ENCODE measurements at regions not wholly inside any gene's neighbourhood (a gene's known extent, or its start where the extent isn't known, plus 50 kb on each side); places are given as distances from the start of the nearest gene placed in this dataset.

GRCh38 chr10:131689954-131690757 lies 210.7 kb upstream of the PPP2R2D start:
- no peak for TF ChIP-seq CTCF (IDR thresholded peaks at IDR 0.05; ENCODE audit: insufficient read depth, low read depth, low read length)
- no peaks in the 10 kb centered on the region for H3K36me3 ChIP-seq (ENCODE audit: control insufficient read depth, insufficient read depth, low read length)
- no peak overlapping the region for H3K4me3 ChIP-seq (ENCODE audit: low read depth, low read length)
- POLR2A ChIA-PET = no interaction called here
- no peaks in the 10 kb centered on the region for H3K27me3 ChIP-seq (ENCODE audit: control insufficient read depth, insufficient read depth, low read length)
- CTCF ChIA-PET = no interaction called here
- no peak for DNase-seq (ENCODE audit: low read depth)

DNA sequence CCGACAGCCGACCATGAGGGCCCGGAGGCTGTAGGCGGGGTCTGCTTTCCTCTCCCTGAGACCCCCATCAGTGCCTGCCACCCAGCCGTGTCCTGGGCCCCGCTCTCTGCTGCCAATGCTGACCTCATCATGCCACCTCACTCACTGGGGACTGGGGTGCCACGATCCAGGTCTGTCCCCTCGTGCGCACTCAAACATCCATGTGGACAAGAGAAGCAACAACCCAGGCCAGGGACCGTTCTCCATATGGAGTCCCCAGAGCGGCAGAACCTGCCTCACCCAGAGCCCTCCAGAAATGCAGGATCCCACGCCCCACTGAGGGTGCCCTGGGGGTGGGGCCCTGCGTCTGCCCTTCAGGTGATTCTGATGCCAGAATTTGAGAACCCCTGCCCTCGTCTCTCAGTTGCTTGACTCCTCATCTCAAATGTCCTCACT lies 210.0 kb upstream of the PPP2R2D start:
- ChIA-PET CTCF (no interaction called here), POLR2A (no interaction called here)
- no peak for DNase-seq (ENCODE audit: low read depth)
- no peak for TF ChIP-seq CTCF (IDR thresholded peaks at IDR 0.05; ENCODE audit: insufficient read depth, low read depth, low read length)
- H3K4me3 ChIP-seq (ENCODE audit: low read depth, low read length) = no peak overlapping the region
- H3K36me3 ChIP-seq (ENCODE audit: control insufficient read depth, insufficient read depth, low read length) = no peaks in the 10 kb centered on the region
- H3K27me3 ChIP-seq (ENCODE audit: control insufficient read depth, insufficient read depth, low read length) = no peaks in the 10 kb centered on the region

- Histone ChIP-seq H3K36me3 (ENCODE audit: control insufficient read depth, insufficient read depth, low read length) (no peaks in the 10 kb centered on the region), H3K4me3 (ENCODE audit: low read depth, low read length) (no peak overlapping the region), H3K27me3 (ENCODE audit: control insufficient read depth, insufficient read depth, low read length) (no peaks in the 10 kb centered on the region)
- ChIA-PET POLR2A (no interaction called here), CTCF (no interaction called here)
- TF ChIP-seq CTCF (IDR thresholded peaks at IDR 0.05; ENCODE audit: insufficient read depth, low read depth, low read length) = no peak
- no peak for DNase-seq (ENCODE audit: low read depth)
These were observed 209.2 kb upstream of the PPP2R2D start for GRCh38 chr10:131691481-131692090.

DNA sequence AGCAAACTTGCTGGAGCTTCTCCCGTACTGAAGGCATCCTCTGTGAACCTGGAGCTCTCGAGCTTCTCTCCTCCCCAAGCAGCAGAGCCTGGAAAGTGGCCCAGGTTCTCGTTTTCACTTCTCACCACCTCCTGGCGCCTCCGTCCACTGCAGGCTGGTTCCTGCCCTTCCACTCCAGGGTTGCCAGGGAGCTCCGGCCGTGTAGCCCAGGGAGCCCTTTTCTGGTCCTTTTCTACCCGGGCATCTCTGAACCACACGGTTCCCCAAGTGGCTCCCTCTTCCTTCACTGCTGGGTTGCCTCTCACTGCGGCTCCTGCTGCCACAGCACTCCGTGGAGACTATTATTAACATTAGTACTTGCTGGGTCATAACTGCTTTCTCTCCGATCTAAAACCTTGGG lies 208.6 kb upstream of the PPP2R2D start:
- H3K4me3 ChIP-seq (ENCODE audit: low read depth, low read length) = no peak overlapping the region
- CTCF ChIA-PET = interaction anchor here (1.0 kb wide), 1 partner anchor 22 kb away, joined by 3 read pairs; no protein-coding TSS in a partner anchor
- POLR2A ChIA-PET = no interaction called here

More for the DNA sequence above, 208.6 kb upstream of the PPP2R2D start:
- DNase-seq (ENCODE audit: low read depth) = no peak
- H3K36me3 ChIP-seq (ENCODE audit: control insufficient read depth, insufficient read depth, low read length) = no peaks in the 10 kb centered on the region
- no peaks in the 10 kb centered on the region for H3K27me3 ChIP-seq (ENCODE audit: control insufficient read depth, insufficient read depth, low read length)
- TF ChIP-seq CTCF (IDR thresholded peaks at IDR 0.05; ENCODE audit: insufficient read depth, low read depth, low read length) = no peak
